ENCODE measurements at regions not wholly inside any gene's neighbourhood (a gene's known extent, or its start where the extent isn't known, plus 50 kb on each side); places are given as distances from the start of the nearest gene placed in this dataset.

DNA sequence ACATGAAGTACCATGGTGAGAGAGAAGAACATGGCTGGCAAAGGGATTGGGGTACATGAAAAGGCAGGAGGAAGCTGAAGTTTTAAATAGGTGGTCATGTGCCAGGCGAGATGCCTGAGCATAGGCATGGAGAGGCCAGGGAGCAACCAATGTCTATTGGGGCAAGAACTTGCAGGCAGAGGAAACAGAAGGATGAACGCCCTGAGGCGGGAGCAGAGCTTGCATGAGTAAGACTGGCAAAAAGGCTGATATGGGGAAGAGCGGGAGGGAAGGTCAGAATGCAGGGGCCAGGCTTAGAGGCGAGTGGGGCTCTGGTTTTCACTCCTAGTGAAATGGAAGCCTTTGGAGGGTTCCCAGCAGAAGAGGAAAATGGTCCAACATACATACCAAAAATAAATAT, 52.5 kb upstream of the VSTM5 start:
- no peak for DNase-seq
- intact Hi-C loops (cut with DNase I), result no loop called here
- 86 to 89% methylated on average over 5 of the region's 5 CpGs for WGBS, 2 donors

GRCh38 chr11:93903989-93904388, 53.6 kb upstream of the VSTM5 start:
- no peak for TF ChIP-seq POLR2A (IDR thresholded peaks at IDR 0.05)
- TF ChIP-seq, protein P1, sequence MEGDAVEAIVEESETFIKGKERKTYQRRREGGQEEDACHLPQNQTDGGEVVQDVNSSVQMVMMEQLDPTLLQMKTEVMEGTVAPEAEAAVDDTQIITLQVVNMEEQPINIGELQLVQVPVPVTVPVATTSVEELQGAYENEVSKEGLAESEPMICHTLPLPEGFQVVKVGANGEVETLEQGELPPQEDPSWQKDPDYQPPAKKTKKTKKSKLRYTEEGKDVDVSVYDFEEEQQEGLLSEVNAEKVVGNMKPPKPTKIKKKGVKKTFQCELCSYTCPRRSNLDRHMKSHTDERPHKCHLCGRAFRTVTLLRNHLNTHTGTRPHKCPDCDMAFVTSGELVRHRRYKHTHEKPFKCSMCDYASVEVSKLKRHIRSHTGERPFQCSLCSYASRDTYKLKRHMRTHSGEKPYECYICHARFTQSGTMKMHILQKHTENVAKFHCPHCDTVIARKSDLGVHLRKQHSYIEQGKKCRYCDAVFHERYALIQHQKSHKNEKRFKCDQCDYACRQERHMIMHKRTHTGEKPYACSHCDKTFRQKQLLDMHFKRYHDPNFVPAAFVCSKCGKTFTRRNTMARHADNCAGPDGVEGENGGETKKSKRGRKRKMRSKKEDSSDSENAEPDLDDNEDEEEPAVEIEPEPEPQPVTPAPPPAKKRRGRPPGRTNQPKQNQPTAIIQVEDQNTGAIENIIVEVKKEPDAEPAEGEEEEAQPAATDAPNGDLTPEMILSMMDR (IDR thresholded peaks at IDR 0.05), result no peak
- intact Hi-C loops (cut with DNase I), result no loop called here
- WGBS, 2 donors, result 48 to 49% methylated on average over 6 of the region's 6 CpGs
- Histone ChIP-seq H3K4me3 (replicated peaks in 1 of 3) (no peak overlapping the region), H3K27ac (no peak overlapping the region), H3K36me3 (no peaks in the 10 kb centered on the region), H3K27me3 (no peaks in the 10 kb centered on the region), H3K9me3 (no peaks in the 10 kb centered on the region), H3K4me1 (no peaks in the 10 kb centered on the region)
- no peak for DNase-seq

More for the DNA sequence above, 52.5 kb upstream of the VSTM5 start:
- Histone ChIP-seq H3K27ac (no peak overlapping the region), H3K9me3 (no peaks in the 10 kb centered on the region), H3K4me1 (no peaks in the 10 kb centered on the region), H3K36me3 (no peaks in the 10 kb centered on the region), H3K4me3 (replicated peaks in 1 of 3) (no peak overlapping the region), H3K27me3 (no peaks in the 10 kb centered on the region)
- TF ChIP-seq, protein P1 (IDR thresholded peaks at IDR 0.05), result no peak
- TF ChIP-seq POLR2A (IDR thresholded peaks at IDR 0.05), result no peak

GRCh38 chr11:93904716-93905115, 54.3 kb upstream of the VSTM5 start:
- Histone ChIP-seq H3K9me3 (no peaks in the 10 kb centered on the region), H3K27me3 (no peaks in the 10 kb centered on the region), H3K36me3 (no peaks in the 10 kb centered on the region), H3K4me3 (replicated peaks in 1 of 3) (no peak overlapping the region), H3K4me1 (no peaks in the 10 kb centered on the region), H3K27ac (no peak overlapping the region)
- 58 to 78% methylated on average over 2 of the region's 2 CpGs for WGBS, 2 donors
- DNase-seq, result no peak
- no peak for TF ChIP-seq POLR2A (IDR thresholded peaks at IDR 0.05)
- TF ChIP-seq, protein P1 (IDR thresholded peaks at IDR 0.05), result no peak
- intact Hi-C loops (cut with DNase I), result no loop called here

DNA sequence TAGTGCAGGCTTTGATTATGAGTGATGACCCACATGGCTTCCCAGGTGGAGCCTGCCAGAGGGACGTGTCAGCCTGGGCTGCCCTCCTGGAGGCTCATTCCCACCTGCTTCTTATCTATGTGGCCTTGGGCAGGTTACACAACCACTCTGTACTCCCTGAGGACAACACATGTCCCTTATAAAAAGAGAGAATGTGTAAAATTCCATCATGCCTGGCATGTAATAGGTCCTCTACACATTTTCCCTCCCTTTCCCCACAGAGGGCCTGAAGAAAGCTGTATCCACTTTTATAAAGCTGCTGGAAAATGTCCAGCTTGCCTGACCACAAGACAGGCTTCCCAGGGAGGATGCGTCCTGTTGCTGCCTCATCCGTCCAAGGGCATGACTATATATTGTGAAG, 55.0 kb upstream of the VSTM5 start:
- H3K27me3 ChIP-seq, result no peaks in the 10 kb centered on the region
- H3K36me3 ChIP-seq, result no peaks in the 10 kb centered on the region
- TF ChIP-seq, protein P1 (IDR thresholded peaks at IDR 0.05), result no peak
- no peak for TF ChIP-seq POLR2A (IDR thresholded peaks at IDR 0.05)
- H3K4me3 ChIP-seq (replicated peaks in 1 of 3), result no peak overlapping the region
- no peaks in the 10 kb centered on the region for H3K9me3 ChIP-seq
- DNase-seq, result no peak
- 75 to 76% methylated on average over 3 of the region's 3 CpGs for WGBS, 2 donors
- no peak overlapping the region for H3K27ac ChIP-seq
- no peaks in the 10 kb centered on the region for H3K4me1 ChIP-seq
- intact Hi-C loops (cut with DNase I), result no loop called here

DNA sequence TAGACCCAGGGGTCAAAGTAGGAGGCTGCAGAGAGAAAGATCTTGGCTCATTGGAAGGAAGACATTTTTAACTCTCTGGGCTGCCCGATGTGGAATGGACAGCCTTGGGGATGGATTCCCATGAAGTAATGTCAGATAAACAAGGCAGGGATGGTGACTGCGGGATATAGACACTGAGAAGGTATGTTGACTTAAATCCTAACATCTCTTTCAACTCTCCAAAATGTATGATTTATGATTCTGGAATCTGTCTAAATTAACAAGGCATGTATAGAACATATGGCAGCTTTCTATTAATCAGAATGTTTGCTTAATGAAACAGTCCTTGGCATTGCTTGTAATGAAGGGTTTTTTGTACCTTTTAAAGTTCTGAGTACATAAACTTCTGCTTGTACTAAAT, 56.1 kb upstream of the VSTM5 start:
- Histone ChIP-seq H3K4me3 (replicated peaks in 1 of 3) (no peak overlapping the region), H3K36me3 (no peaks in the 10 kb centered on the region), H3K9me3 (no peaks in the 10 kb centered on the region), H3K4me1 (no peaks in the 10 kb centered on the region), H3K27me3 (no peaks in the 10 kb centered on the region), H3K27ac (no peak overlapping the region)
- DNase-seq, result no peak
- no peak for TF ChIP-seq POLR2A (IDR thresholded peaks at IDR 0.05)
- TF ChIP-seq, protein P1 (IDR thresholded peaks at IDR 0.05), result no peak
- WGBS, 2 donors, result 64 to 78% methylated on average over 2 of the region's 2 CpGs
- intact Hi-C loops (cut with DNase I), result no loop called here

All from thyroid gland (tissue), 4 donors.